PC-9 (cell line): ENCODE measurements at regions not wholly inside any gene's neighbourhood (a gene's known extent, or its start where the extent isn't known, plus 50 kb on each side); places are given as distances from the start of the nearest gene placed in this dataset.

Experiments used
- CTCF ChIP-seq: fragments of 200-600 bp; sonication (generic); conservative IDR thresholded peaks from 2 replicates; pipeline ENCODE4 v1.6.1; 2017; ENCODE audit warnings: mixed run types, antibody characterized with exemption, mild to moderate bottlenecking, moderate library complexity
- EZH2 ChIP-seq: fragments of 200-600 bp; sonication (generic); IDR thresholded peaks from 2 replicates; pipeline ENCODE4 v1.8.0; 2017; ENCODE audit warnings: antibody characterized with exemption, low read depth

GRCh38 chr13:87166348-87166747 lies 504.8 kb upstream of the SLITRK5 start:
- TF ChIP-seq CTCF (no peak), EZH2 (no peak)
